HepG2 (cell line): ENCODE measurements at regions not wholly inside any gene's neighbourhood (a gene's known extent, or its start where the extent isn't known, plus 50 kb on each side); places are given as distances from the start of the nearest gene placed in this dataset.
A peak's percentile ranks its signal among the peaks of the same experiment; 100 is the strongest.

Experiments used
- CEBPG ChIP-seq: IDR thresholded peaks from 2 replicates; pipeline ENCODE4 v1.6.1; 2016
- HDAC2 ChIP-seq: sonication (generic); formaldehyde crosslinking; IDR thresholded peaks from 2 replicates; pipeline ENCODE4 v1.4.0; 2020; ENCODE audit warnings: missing genetic modification reagents
- HNF4A ChIP-seq: sonication (generic); formaldehyde crosslinking; IDR thresholded peaks from 2 replicates; pipeline ENCODE4 v1.4.0; 2020; ENCODE audit warnings: missing genetic modification reagents
- HNRNPLL ChIP-seq: fragments of 200-400 bp; formaldehyde crosslinking; IDR thresholded peaks from 2 replicates; pipeline ENCODE4 v1.6.1; 2017; ENCODE audit warnings: mild to moderate bottlenecking, low read depth, low read length; ENCODE audit not compliant: poor library complexity, severe bottlenecking
- ISL2 ChIP-seq: sonication (generic); formaldehyde crosslinking; IDR thresholded peaks from 2 replicates; pipeline ENCODE4 v1.5.0; 2020; ENCODE audit warnings: missing genetic modification reagents
- KAT2B ChIP-seq: fragments of 150-350 bp; IDR thresholded peaks from 2 replicates; pipeline ENCODE4 v1.6.1; 2014; ENCODE audit warnings: low read depth, low read length, borderline replicate concordance
- KDM5B ChIP-seq: sonication (generic); formaldehyde crosslinking; IDR thresholded peaks from 2 replicates; pipeline ENCODE4 v1.4.0; 2020; ENCODE audit warnings: missing genetic modification reagents, mild to moderate bottlenecking, borderline replicate concordance
- MAFF ChIP-seq: IDR thresholded peaks from 2 replicates; pipeline ENCODE4 v1.6.1; 2011; ENCODE audit warnings: low read depth, low read length, improper control_type of control experiment
- RFX1 ChIP-seq: fragments of 450-650 bp; IDR thresholded peaks from 2 replicates; pipeline ENCODE4 v1.6.1; 2017
- TAF15 ChIP-seq: fragments of 200-400 bp; formaldehyde crosslinking; IDR thresholded peaks from one replicate; pipeline ENCODE4 v1.6.1; 2018; ENCODE audit warnings: mild to moderate bottlenecking, low read depth, low read length; ENCODE audit not compliant: poor library complexity, severe bottlenecking
- YEATS4 ChIP-seq: sonication (generic); formaldehyde crosslinking; IDR thresholded peaks from 2 replicates; pipeline ENCODE4 v1.4.0; 2020; ENCODE audit warnings: missing genetic modification reagents, borderline replicate concordance
- ZBTB7B ChIP-seq: sonication (generic); formaldehyde crosslinking; IDR thresholded peaks from 2 replicates; pipeline ENCODE4 v1.4.0; 2020; ENCODE audit warnings: missing genetic modification reagents
- ZFP36 ChIP-seq: fragments of 150-350 bp; IDR thresholded peaks from 2 replicates; pipeline ENCODE4 v1.6.1; 2018; ENCODE audit warnings: borderline replicate concordance, low read length, low read depth; ENCODE audit not compliant: partially characterized antibody
- ZNF224 ChIP-seq: sonication (generic); formaldehyde crosslinking; IDR thresholded peaks from 2 replicates; pipeline ENCODE4 v1.5.0; 2020; ENCODE audit warnings: mild to moderate bottlenecking, missing genetic modification reagents
- ZNF317 ChIP-seq: sonication (generic); formaldehyde crosslinking; IDR thresholded peaks from 2 replicates; pipeline ENCODE4 v1.5.0; 2020; ENCODE audit warnings: mild to moderate bottlenecking, missing genetic modification reagents
- ZNF337 ChIP-seq: sonication (generic); formaldehyde crosslinking; IDR thresholded peaks from 2 replicates; pipeline ENCODE4 v1.5.1; 2020; ENCODE audit warnings: missing genetic modification reagents, low read depth, mild to moderate bottlenecking, borderline replicate concordance
- ZNF776 ChIP-seq: sonication (generic); formaldehyde crosslinking; IDR thresholded peaks from 2 replicates; pipeline ENCODE4 v1.4.0; 2020; ENCODE audit warnings: mild to moderate bottlenecking, missing genetic modification reagents
- ZNF816 ChIP-seq: sonication (generic); formaldehyde crosslinking; IDR thresholded peaks from 2 replicates; pipeline ENCODE4 v1.8.0; 2022; ENCODE audit warnings: missing genetic modification reagents, mild to moderate bottlenecking, borderline replicate concordance
- ZSCAN9 ChIP-seq: IDR thresholded peaks from 2 replicates; pipeline ENCODE4 v1.6.1; 2016; ENCODE audit warnings: borderline replicate concordance
- TF ChIP-seq, protein P1 (sequence below): sonication (generic); formaldehyde crosslinking; IDR thresholded peaks from 2 replicates; pipeline ENCODE4 v1.4.0; 2020; ENCODE audit warnings: missing genetic modification reagents, mild to moderate bottlenecking, borderline replicate concordance
- TF ChIP-seq, protein P2 (sequence below): sonication (generic); formaldehyde crosslinking; IDR thresholded peaks from 2 replicates; pipeline ENCODE4 v1.4.0; 2020; ENCODE audit warnings: low read depth, missing genetic modification reagents
- TF ChIP-seq, protein P3 (sequence below): IDR thresholded peaks from 2 replicates; pipeline ENCODE4 v1.6.1; 2016; ENCODE audit warnings: low read depth, missing genetic modification reagents, missing compliant biosample characterization

DNA sequence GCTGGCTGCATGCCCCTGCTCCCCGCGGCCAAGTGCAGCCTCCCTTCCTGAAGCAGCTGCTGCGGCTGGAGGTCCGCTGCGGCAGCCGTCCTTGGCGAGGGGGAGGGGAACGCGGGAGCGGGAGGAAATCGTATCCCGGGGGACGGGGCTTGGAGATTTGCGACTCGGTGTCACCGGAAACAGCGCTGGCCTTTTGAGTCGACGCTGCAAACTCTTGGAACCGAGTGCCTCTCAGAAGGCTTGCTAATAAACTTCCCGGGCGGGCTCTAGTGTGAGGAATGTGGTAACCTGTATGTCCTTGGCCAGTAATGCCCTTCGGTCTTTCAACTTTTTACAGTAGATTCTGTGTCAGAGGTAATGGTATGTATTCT, 82.7 kb downstream of the PTPDC1 start (continued):
- TF ChIP-seq ZNF776 (no peak), CEBPG (no peak), MAFF (0 out of 2 replicates have a peak, but pooled peaks have one; percentile 2), YEATS4 (no peak), ISL2 (CRISPR knock-in tag) (peak; percentile 17; the same call in 1 of the 2 replicates), ZNF337 (CRISPR knock-in tag) (no peak), ZNF224 (CRISPR knock-in tag) (no peak), HNRNPLL (peak; percentile 49), HDAC2 (CRISPR knock-in tag) (peak; percentile 57; the same call in 1 of the 2 replicates), HNF4A (CRISPR knock-in tag) (peak; percentile 61), ZBTB7B (0 out of 2 replicates have a peak, but pooled peaks have one; percentile 24), ZNF317 (CRISPR knock-in tag) (peak; percentile 56; the same call in 1 of the 2 replicates), TAF15 (no peak), ZFP36 (no peak), ZNF816 (CRISPR knock-in tag) (no peak; the same call in 1 of the 2 replicates), RFX1 (no peak), ZSCAN9 (CRISPR knock-in tag) (no peak), KDM5B (no peak), KAT2B (no peak)
- TF ChIP-seq, protein P1, sequence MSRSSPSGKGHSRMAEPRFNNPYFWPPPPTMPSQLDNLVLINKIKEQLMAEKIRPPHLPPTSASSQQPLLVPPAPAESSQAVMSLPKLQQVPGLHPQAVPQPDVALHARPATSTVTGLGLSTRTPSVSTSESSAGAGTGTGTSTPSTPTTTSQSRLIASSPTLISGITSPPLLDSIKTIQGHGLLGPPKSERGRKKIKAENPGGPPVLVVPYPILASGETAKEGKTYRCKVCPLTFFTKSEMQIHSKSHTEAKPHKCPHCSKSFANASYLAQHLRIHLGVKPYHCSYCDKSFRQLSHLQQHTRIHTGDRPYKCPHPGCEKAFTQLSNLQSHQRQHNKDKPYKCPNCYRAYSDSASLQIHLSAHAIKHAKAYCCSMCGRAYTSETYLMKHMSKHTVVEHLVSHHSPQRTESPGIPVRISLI (CRISPR knock-in tag), result peak; percentile 27; the same call in 1 of the 2 replicates
- TF ChIP-seq, protein P2, sequence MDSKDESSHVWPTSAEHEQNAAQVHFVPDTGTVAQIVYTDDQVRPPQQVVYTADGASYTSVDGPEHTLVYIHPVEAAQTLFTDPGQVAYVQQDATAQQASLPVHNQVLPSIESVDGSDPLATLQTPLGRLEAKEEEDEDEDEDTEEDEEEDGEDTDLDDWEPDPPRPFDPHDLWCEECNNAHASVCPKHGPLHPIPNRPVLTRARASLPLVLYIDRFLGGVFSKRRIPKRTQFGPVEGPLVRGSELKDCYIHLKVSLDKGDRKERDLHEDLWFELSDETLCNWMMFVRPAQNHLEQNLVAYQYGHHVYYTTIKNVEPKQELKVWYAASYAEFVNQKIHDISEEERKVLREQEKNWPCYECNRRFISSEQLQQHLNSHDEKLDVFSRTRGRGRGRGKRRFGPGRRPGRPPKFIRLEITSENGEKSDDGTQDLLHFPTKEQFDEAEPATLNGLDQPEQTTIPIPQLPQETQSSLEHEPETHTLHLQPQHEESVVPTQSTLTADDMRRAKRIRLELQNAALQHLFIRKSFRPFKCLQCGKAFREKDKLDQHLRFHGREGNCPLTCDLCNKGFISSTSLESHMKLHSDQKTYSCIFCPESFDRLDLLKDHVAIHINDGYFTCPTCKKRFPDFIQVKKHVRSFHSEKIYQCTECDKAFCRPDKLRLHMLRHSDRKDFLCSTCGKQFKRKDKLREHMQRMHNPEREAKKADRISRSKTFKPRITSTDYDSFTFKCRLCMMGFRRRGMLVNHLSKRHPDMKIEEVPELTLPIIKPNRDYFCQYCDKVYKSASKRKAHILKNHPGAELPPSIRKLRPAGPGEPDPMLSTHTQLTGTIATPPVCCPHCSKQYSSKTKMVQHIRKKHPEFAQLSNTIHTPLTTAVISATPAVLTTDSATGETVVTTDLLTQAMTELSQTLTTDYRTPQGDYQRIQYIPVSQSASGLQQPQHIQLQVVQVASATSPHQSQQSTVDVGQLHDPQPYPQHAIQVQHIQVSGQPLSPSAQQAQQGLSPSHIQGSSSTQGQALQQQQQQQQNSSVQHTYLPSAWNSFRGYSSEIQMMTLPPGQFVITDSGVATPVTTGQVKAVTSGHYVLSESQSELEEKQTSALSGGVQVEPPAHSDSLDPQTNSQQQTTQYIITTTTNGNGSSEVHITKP, result 0 out of 2 replicates have a peak, but pooled peaks have one; percentile 28
- TF ChIP-seq, protein P3, sequence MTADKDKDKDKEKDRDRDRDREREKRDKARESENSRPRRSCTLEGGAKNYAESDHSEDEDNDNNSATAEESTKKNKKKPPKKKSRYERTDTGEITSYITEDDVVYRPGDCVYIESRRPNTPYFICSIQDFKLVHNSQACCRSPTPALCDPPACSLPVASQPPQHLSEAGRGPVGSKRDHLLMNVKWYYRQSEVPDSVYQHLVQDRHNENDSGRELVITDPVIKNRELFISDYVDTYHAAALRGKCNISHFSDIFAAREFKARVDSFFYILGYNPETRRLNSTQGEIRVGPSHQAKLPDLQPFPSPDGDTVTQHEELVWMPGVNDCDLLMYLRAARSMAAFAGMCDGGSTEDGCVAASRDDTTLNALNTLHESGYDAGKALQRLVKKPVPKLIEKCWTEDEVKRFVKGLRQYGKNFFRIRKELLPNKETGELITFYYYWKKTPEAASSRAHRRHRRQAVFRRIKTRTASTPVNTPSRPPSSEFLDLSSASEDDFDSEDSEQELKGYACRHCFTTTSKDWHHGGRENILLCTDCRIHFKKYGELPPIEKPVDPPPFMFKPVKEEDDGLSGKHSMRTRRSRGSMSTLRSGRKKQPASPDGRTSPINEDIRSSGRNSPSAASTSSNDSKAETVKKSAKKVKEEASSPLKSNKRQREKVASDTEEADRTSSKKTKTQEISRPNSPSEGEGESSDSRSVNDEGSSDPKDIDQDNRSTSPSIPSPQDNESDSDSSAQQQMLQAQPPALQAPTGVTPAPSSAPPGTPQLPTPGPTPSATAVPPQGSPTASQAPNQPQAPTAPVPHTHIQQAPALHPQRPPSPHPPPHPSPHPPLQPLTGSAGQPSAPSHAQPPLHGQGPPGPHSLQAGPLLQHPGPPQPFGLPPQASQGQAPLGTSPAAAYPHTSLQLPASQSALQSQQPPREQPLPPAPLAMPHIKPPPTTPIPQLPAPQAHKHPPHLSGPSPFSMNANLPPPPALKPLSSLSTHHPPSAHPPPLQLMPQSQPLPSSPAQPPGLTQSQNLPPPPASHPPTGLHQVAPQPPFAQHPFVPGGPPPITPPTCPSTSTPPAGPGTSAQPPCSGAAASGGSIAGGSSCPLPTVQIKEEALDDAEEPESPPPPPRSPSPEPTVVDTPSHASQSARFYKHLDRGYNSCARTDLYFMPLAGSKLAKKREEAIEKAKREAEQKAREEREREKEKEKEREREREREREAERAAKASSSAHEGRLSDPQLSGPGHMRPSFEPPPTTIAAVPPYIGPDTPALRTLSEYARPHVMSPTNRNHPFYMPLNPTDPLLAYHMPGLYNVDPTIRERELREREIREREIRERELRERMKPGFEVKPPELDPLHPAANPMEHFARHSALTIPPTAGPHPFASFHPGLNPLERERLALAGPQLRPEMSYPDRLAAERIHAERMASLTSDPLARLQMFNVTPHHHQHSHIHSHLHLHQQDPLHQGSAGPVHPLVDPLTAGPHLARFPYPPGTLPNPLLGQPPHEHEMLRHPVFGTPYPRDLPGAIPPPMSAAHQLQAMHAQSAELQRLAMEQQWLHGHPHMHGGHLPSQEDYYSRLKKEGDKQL, result no peak
